HCT116 (cell line): ENCODE measurements at regions not wholly inside any gene's neighbourhood (a gene's known extent, or its start where the extent isn't known, plus 50 kb on each side); places are given as distances from the start of the nearest gene placed in this dataset.

Source experiments
- ATAC-seq: fragments of 200-7000 bp; cut with Tn5 transposase; 2 replicates; pipeline ENCODE4 v1.9.1; 2020; ENCODE audit warnings: mild to moderate bottlenecking, moderate library complexity
- BruUV-seq: library from RNA; stranded (reverse); fragments of 400-500 nt; replicated peaks from 2 replicates; lab custom pipeline; 2021; lab: Mats Ljungman, UMichigan
- CTCF ChIA-PET: fragments of 300-600 bp; sonication (Branson Sonifier 250); formaldehyde crosslinking; loops from one replicate; lab custom pipeline; 2021; ENCODE audit warnings: antibody characterized with exemption; lab: Charles Lee
- POLR2A ChIA-PET: fragments of 300-600, 350-600 bp; sonication (Branson Sonifier 250); formaldehyde crosslinking; loops from one replicate; lab custom pipeline; 2021; ENCODE audit warnings: antibody characterized with exemption; lab: Charles Lee
- RAD21 ChIA-PET, 2 experiments: fragments of 300-600 bp; sonication (Branson Sonifier 250); formaldehyde crosslinking; loops; one replicate each; lab custom pipeline; 2023; ENCODE audit warnings: low total read pairs in 2 of 2; ENCODE audit not compliant: uncharacterized antibody in 2 of 2, unreplicated experiment in 2 of 2, low non-redundant PET in 1 of 2; lab: Charles Lee
- DNase-seq: peaks from one replicate; pipeline ENCODE4 v3.0.0-alpha.2; 2010; ENCODE audit warnings: low read depth, low spot score
- H2AFZ ChIP-seq: fragments of 200-600 bp; shearing (Covaris generic), sonication (generic); 2 replicates; pipeline ENCODE4 v1.6.1; 2017; ENCODE audit warnings: low read depth, mixed run types, mixed read lengths, antibody characterized with exemption, low read length; ENCODE audit not compliant: poor library complexity, severe bottlenecking
- H3K27ac ChIP-seq: 2 replicates; pipeline ENCODE4 v1.5.1; 2012; ENCODE audit warnings: low read depth, low read length
- H3K27me3 ChIP-seq: fragments of 200-600 bp; sonication (generic); 2 replicates; pipeline ENCODE4 v1.6.1; 2016; ENCODE audit warnings: mixed run types, low read length, mixed read lengths; ENCODE audit not compliant: insufficient read depth
- H3K36me3 ChIP-seq, 2 experiments: fragments of 200-500 bp in 1 of 2; fragments of 200-600 bp in 1 of 2; sonication (Bioruptor generic) in 1 of 2; sonication (generic) in 1 of 2; 2 replicates each; pipeline versions ENCODE4 v1.5.1 to v1.6.1; 2014 to 2016; ENCODE audit warnings: low read length in 2 of 2, inconsistent platforms in 1 of 2, mixed read lengths in 1 of 2, mixed run types in 1 of 2; ENCODE audit not compliant: insufficient read depth in 2 of 2, control insufficient read depth in 1 of 2
- H3K4me1 ChIP-seq, 2 experiments: fragments of 200-600 bp in 1 of 2; sonication (generic) in 1 of 2; 2 replicates each; pipeline versions ENCODE4 v1.5.1 to v1.6.1; 2012 to 2017; ENCODE audit warnings: low read length in 2 of 2, inconsistent platforms in 1 of 2, mild to moderate bottlenecking in 1 of 2, mixed read lengths in 1 of 2, mixed run types in 1 of 2, moderate library complexity in 1 of 2; ENCODE audit not compliant: insufficient read depth in 2 of 2, control insufficient read depth in 1 of 2
- H3K4me2 ChIP-seq: fragments of 200-600 bp; sonication (generic); 2 replicates; pipeline ENCODE4 v1.6.1; 2017; ENCODE audit warnings: mixed run types, low read length, mixed read lengths
- H3K4me3 ChIP-seq, 2 experiments: fragments of 200-600 bp in 1 of 2; sonication (generic) in 1 of 2; replicated peaks in 1 of 2; 2 replicates each; pipeline ENCODE4 v1.5.1; 2011 to 2016; ENCODE audit warnings: low read length in 2 of 2, control low read depth in 1 of 2, low read depth in 1 of 2, mild to moderate bottlenecking in 1 of 2, mixed read lengths in 1 of 2, mixed run types in 1 of 2
- H3K79me2 ChIP-seq: fragments of 200-600 bp; sonication (generic); 2 replicates; pipeline ENCODE4 v1.6.1; 2017; ENCODE audit warnings: mild to moderate bottlenecking, mixed run types, low read length, moderate library complexity, mixed read lengths; ENCODE audit not compliant: insufficient read depth
- H3K9ac ChIP-seq: fragments of 200-600 bp; sonication (generic); 2 replicates; pipeline ENCODE4 v1.6.1; 2016; ENCODE audit warnings: low read length, mixed read lengths
- H3K9me2 ChIP-seq: fragments of 200-600 bp; sonication (generic), shearing (Covaris generic); 2 replicates; pipeline ENCODE4 v1.6.1; 2017; ENCODE audit warnings: mixed run types, mild to moderate bottlenecking, moderate library complexity; ENCODE audit not compliant: insufficient read depth
- H3K9me3 ChIP-seq, 2 experiments: fragments of 200-500 bp in 1 of 2; fragments of 200-600 bp in 1 of 2; sonication (Bioruptor generic) in 1 of 2; sonication (generic) in 1 of 2; 2 replicates each; pipeline ENCODE4 v1.6.1; 2014 to 2017; ENCODE audit warnings: low read length in 2 of 2, mixed read lengths in 2 of 2, inconsistent platforms in 1 of 2, low read depth in 1 of 2, mild to moderate bottlenecking in 1 of 2, mixed run types in 1 of 2, moderate library complexity in 1 of 2; ENCODE audit not compliant: control insufficient read depth in 1 of 2, insufficient read depth in 1 of 2
- H4K20me1 ChIP-seq: fragments of 200-600 bp; sonication (generic), shearing (Covaris generic); 2 replicates; pipeline ENCODE4 v1.6.1; 2017; ENCODE audit warnings: mixed run types, mild to moderate bottlenecking, moderate library complexity; ENCODE audit not compliant: insufficient read depth
- CBX3 ChIP-seq: IDR thresholded peaks from 2 replicates; pipeline ENCODE4 v1.6.1; 2012; ENCODE audit warnings: low read depth
- CEBPB ChIP-seq: IDR thresholded peaks from 2 replicates; pipeline ENCODE4 v1.6.1; 2012; ENCODE audit warnings: low read depth
- CTCF ChIP-seq, 3 experiments: fragments of 200-600 bp in 1 of 3; sonication (generic) in 1 of 3; IDR thresholded peaks in 2 of 3; conservative IDR thresholded peaks in 1 of 3; 2 replicates each; pipeline ENCODE4 v1.5.1; 2012 to 2017; ENCODE audit warnings: low read depth in 2 of 3, low read length in 2 of 3, antibody characterized with exemption in 1 of 3, borderline replicate concordance in 1 of 3, control low read depth in 1 of 3, mild to moderate bottlenecking in 1 of 3, mixed read lengths in 1 of 3, mixed run types in 1 of 3, moderate library complexity in 1 of 3; ENCODE audit not compliant: insufficient read depth in 1 of 3
- EGR1 ChIP-seq: IDR thresholded peaks from 2 replicates; pipeline ENCODE4 v1.6.1; 2012; ENCODE audit warnings: low read depth
- ELF1 ChIP-seq: IDR thresholded peaks from 2 replicates; pipeline ENCODE4 v1.6.1; 2012; ENCODE audit warnings: low read depth, borderline replicate concordance
- EZH2 ChIP-seq: fragments of 200-600 bp; sonication (generic); IDR thresholded peaks from 2 replicates; pipeline ENCODE4 v1.6.1; 2017; ENCODE audit warnings: antibody characterized with exemption, mixed run types
- EZH2phosphoT487 ChIP-seq: fragments of 200-600 bp; IDR thresholded peaks from 2 replicates; pipeline ENCODE4 v1.6.1; 2018; ENCODE audit warnings: antibody characterized with exemption, borderline replicate concordance
- JUND ChIP-seq: IDR thresholded peaks from 2 replicates; pipeline ENCODE4 v1.6.1; 2012
- MAX ChIP-seq: IDR thresholded peaks from 2 replicates; pipeline ENCODE4 v1.6.1; 2012
- POLR2A ChIP-seq: IDR thresholded peaks from 2 replicates; pipeline ENCODE4 v1.7.0; 2011; ENCODE audit warnings: borderline replicate concordance; ENCODE audit not compliant: insufficient read depth, insufficient read length; ENCODE audit errors: extremely low read depth
- POLR2AphosphoS5 ChIP-seq: IDR thresholded peaks from 2 replicates; pipeline ENCODE4 v1.6.1; 2011; ENCODE audit warnings: mild to moderate bottlenecking, low read depth, low read length, moderate library complexity
- REST ChIP-seq: IDR thresholded peaks from 2 replicates; pipeline ENCODE4 v1.6.1; 2012; ENCODE audit warnings: low read depth
- SP1 ChIP-seq: IDR thresholded peaks from 2 replicates; pipeline ENCODE4 v1.6.1; 2012; ENCODE audit warnings: low read depth
- TCF7L2 ChIP-seq: IDR thresholded peaks from 2 replicates; pipeline ENCODE4 v1.7.0; 2011; ENCODE audit warnings: borderline replicate concordance, inconsistent platforms; ENCODE audit not compliant: insufficient read depth, insufficient read length; ENCODE audit errors: extremely low read depth
- YY1 ChIP-seq: IDR thresholded peaks from 2 replicates; pipeline ENCODE4 v1.6.1; 2011; ENCODE audit warnings: low read length, low read depth, moderate library complexity, mild to moderate bottlenecking; ENCODE audit not compliant: insufficient replicate concordance; ENCODE audit errors: extremely low read depth
- ZBTB33 ChIP-seq: IDR thresholded peaks from 2 replicates; pipeline ENCODE4 v1.6.1; 2011; ENCODE audit warnings: mild to moderate bottlenecking, low read length, moderate library complexity; ENCODE audit not compliant: insufficient replicate concordance; ENCODE audit errors: extremely low read depth
- ZFX ChIP-seq: fragments of 450-650 bp; IDR thresholded peaks from 2 replicates; pipeline ENCODE4 v1.6.1; 2017
- ZNF274 ChIP-seq: fragments of 200-500 bp; sonication (Bioruptor generic); IDR thresholded peaks from 2 replicates; pipeline ENCODE4 v1.6.1; 2014; ENCODE audit warnings: mild to moderate bottlenecking, low read depth, low read length, inconsistent platforms
- intact Hi-C: fragments of 100-400 bp; cut with micrococcal nuclease; formaldehyde crosslinking; loops from 2 replicates; pipeline ENCODE4 v1.10.0; 2022

- no peaks in the 10 kb centered on the region for H3K27me3 ChIP-seq
- no peaks in the 10 kb centered on the region for H3K36me3 ChIP-seq
- no peak for ATAC-seq
- no peak overlapping the region for H3K4me3 ChIP-seq
- H3K4me1 ChIP-seq: no peaks in the 10 kb centered on the region
- ChIA-PET POLR2A (no interaction called here), RAD21 (no interaction called here), CTCF (no interaction called here)
- H3K79me2 ChIP-seq: no peaks in the 10 kb centered on the region
- H3K9me2 ChIP-seq: no peaks in the 10 kb centered on the region
- BruUV-seq: no TSS peak
- H3K9ac ChIP-seq: no peak overlapping the region
- no peak overlapping the region for H3K27ac ChIP-seq
- no peaks in the 10 kb centered on the region for H4K20me1 ChIP-seq
- no peak overlapping the region for H2AFZ ChIP-seq
- TF ChIP-seq EZH2 (no peak), ELF1 (no peak), CBX3 (no peak), ZBTB33 (no peak), SP1 (no peak), CEBPB (no peak), TCF7L2 (no peak), JUND (no peak), MAX (no peak), YY1 (no peak), POLR2AphosphoS5 (no peak), EZH2phosphoT487 (no peak), ZFX (no peak), REST (no peak), EGR1 (no peak), ZNF274 (no peak), POLR2A (no peak), CTCF (IDR thresholded peaks at IDR 0.05 in 2 of 3, conservative IDR thresholded peaks at IDR 0.05 in 1 of 3; ENCODE audit: borderline replicate concordance in 1 of 3, insufficient read depth in 1 of 3, low read depth in 2 of 3, low read length in 2 of 3) (no peak)
- H3K9me3 ChIP-seq: peaks cover 0 to 4% of the 10 kb centered on the region in 2 experiments; a peak in 2 of 4 replicates
- intact Hi-C loops: no loop called here
- no peak for DNase-seq
- no peak overlapping the region for H3K4me2 ChIP-seq
Measured at GRCh38 chr9:118992813-118993794, 376.1 kb downstream of the BRINP1 start.
